Central memory CD8-positive, alpha-beta T cell (primary cell): ENCODE measurements at regions not wholly inside any gene's neighbourhood (a gene's known extent, or its start where the extent isn't known, plus 50 kb on each side); places are given as distances from the start of the nearest gene placed in this dataset.

Source experiments
- ATAC-seq: fragments of 150-1000 bp; cut with Tn5 transposase; replicated peaks from 2 replicates; pipeline ENCODE4 v1.10.0; 2022; ENCODE audit warnings: mild to moderate bottlenecking, moderate FRiP score, moderate number of reproducible peaks; ENCODE audit not compliant: poor library complexity, severe bottlenecking; ENCODE audit errors: extremely low read depth
- DNase-seq, 2 donors: peaks; one replicate each; pipeline ENCODE4 v3.0.0; 2021; ENCODE audit warnings: low spot score in 2 of 2
- H3K27ac Mint-ChIP-seq: one replicate; pipeline ENCODE4 v1.8.0; 2022; ENCODE audit warnings: low read depth, mild to moderate bottlenecking, moderate library complexity, mixed read lengths
- H3K27me3 Mint-ChIP-seq: one replicate; pipeline ENCODE4 v1.8.0; 2022; ENCODE audit warnings: mixed read lengths
- H3K36me3 Mint-ChIP-seq: one replicate; pipeline ENCODE4 v1.8.0; 2022; ENCODE audit warnings: mild to moderate bottlenecking, moderate library complexity, mixed read lengths; ENCODE audit not compliant: insufficient read depth
- H3K4me1 Mint-ChIP-seq: one replicate; pipeline ENCODE4 v1.8.0; 2022; ENCODE audit warnings: mixed read lengths
- H3K4me3 Mint-ChIP-seq: one replicate; pipeline ENCODE4 v1.8.0; 2022; ENCODE audit warnings: mild to moderate bottlenecking, moderate library complexity, mixed read lengths
- H3K9me3 Mint-ChIP-seq: one replicate; pipeline ENCODE4 v1.8.0; 2022; ENCODE audit warnings: mixed read lengths

DNA sequence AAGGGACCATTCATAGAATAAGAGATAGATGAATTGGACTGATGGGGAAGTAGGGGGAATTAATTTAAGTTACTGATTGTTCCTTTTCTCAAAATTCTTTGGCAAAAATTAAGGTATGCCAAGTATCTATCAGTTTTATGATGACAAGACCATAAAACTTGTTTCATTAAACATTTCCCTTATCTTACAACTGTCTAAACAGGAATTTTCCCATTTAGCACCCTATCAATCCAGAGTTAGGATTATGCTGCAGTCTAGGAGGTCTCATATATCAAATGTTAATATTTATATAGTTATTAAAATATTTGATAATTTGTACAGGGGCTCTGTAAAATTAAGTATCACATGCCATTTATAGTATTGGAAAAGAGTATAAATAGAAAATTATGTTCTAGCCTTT, 51.5 kb upstream of the ARID1B start:
- ATAC-seq = no peak
- Mint-ChIP-seq H3K27ac (no peak overlapping the region), H3K4me3 (no peak overlapping the region), H3K36me3 (no peaks in the 10 kb centered on the region), H3K9me3 (no peaks in the 10 kb centered on the region), H3K4me1 (no peaks in the 10 kb centered on the region), H3K27me3 (no peaks in the 10 kb centered on the region)
- no peak for DNase-seq

DNA sequence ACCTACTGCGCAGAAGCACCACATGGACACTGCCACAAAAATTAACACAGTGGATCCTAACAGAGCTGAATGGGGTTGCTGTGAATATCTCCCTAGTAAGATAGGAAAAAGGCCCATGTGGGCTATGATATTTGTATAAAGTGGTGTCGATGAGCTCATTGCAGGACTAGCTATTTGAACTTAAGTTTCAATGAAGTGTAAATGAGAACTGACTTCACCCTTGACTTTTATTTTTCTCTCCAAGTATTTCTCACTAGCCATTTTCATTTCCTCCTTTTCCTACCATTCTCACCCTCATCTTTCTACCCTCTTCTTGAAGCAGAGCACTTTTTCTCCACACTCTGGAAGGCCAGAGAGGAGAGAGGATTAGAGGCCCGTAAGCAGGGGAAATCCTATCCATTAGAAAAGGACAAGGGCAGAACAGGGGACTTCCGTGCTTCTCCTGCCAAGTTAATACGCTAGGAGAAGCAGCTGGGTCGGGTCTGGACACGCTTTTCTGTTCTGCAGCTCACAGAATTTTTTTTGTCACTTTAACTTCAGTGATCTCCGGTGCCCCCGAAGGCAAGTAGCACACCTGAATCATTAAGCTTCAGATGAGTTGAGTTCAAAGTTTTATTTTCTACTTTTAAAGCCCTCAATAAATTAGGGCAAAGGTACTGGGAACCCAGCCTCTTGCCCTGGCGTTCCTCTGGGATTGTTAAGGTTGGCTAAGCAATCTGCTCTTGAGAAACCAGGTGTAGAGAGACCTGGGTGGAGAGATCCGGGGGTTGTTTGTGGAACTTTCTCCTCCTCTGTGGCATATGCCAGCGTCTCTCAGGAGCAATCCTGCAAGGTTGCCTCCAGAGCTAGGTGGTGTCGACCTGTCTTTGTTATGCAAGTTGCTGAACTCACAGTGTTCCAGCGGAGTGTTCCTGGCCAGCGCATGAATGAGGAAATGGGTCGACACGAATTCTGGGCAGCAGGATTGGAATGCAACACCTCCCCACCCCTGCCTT, 56.2 kb upstream of the ARID1B start:
- no peaks in the 10 kb centered on the region for H3K27me3 Mint-ChIP-seq
- ATAC-seq = no peak
- H3K27ac Mint-ChIP-seq = peak overlapping the region; percentile 38

DNA sequence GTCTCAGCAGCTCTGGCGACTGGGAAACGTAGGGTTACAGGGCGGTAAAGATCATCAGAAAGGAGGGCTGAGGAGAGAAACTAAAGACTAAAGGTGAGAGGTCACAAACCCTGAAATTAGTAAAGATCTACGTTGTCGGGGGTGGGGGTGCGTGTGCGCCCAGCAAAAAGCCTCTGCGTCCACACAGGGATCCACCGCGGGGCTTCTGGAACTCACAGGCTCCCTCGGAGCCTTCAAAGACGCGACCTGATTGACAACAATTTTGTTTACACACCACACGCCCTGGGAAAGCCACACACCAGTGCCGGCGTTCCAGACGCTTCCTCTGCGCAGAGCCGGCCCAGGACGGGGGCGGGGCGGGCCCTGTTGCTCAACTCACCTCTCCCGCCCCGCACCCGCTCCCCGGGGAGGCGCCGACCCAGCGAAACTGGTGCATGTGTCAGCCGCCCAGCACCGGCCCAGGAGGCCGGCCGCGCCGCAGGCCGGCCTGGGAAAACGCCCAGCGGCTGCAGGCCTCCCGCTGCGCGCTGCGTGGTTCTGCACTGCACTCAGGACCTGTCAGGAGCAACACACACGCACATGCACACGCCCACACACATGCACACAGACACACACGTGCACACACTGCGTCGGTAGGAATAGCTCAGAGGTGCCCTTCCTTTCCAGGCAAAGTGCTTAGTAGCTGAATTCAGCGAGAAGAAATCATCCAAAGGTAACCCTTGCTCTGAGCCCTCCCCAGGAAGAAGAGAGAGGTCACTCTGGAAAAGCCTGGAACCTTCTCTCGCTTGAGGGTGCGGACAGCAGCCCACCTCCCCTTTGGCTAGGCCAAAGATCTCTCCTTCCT, 57.2 kb upstream of the ARID1B start:
- Mint-ChIP-seq H3K4me1 (peaks cover 6% of the 10 kb centered on the region), H3K4me3 (peak overlapping the region; percentile 80), H3K27ac (peak overlapping the region; percentile 84), H3K27me3 (peaks cover 8% of the 10 kb centered on the region), H3K36me3 (peaks cover 2% of the 10 kb centered on the region), H3K9me3 (no peaks in the 10 kb centered on the region)
- ATAC-seq (peak; percentile 90), DNase-seq (peak; percentile 30 to 42)

More for the DNA sequence above, 56.2 kb upstream of the ARID1B start:
- no peaks in the 10 kb centered on the region for H3K9me3 Mint-ChIP-seq
- no peak for DNase-seq
- H3K4me1 Mint-ChIP-seq = peaks cover 6% of the 10 kb centered on the region
- peak overlapping the region; percentile 80 for H3K4me3 Mint-ChIP-seq
- H3K36me3 Mint-ChIP-seq = peaks cover 2% of the 10 kb centered on the region

DNA sequence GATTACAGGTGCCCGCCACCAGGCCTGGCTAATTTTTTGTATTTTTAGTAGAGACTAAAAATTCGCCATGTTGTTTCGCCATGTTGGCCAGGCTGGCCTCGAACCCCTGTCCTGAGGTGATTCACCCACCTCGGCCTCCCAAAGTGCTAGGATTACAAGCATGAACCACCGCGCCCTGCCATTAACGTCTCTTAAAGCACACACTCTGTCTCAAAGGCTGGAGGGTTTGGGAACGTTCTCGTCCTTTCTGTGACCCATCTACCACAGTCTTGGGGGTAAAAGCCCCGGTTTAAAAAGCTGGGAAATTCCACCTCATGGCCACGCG, 57.8 kb upstream of the ARID1B start:
- peak overlapping the region; percentile 80 for H3K4me3 Mint-ChIP-seq
- no peaks in the 10 kb centered on the region for H3K9me3 Mint-ChIP-seq
- peaks cover 10% of the 10 kb centered on the region for H3K27me3 Mint-ChIP-seq
- peaks cover 6% of the 10 kb centered on the region for H3K4me1 Mint-ChIP-seq
- peak overlapping the region; percentile 84 for H3K27ac Mint-ChIP-seq
- DNase-seq (no peak), ATAC-seq (no peak)
- H3K36me3 Mint-ChIP-seq = peaks cover 2% of the 10 kb centered on the region

DNA sequence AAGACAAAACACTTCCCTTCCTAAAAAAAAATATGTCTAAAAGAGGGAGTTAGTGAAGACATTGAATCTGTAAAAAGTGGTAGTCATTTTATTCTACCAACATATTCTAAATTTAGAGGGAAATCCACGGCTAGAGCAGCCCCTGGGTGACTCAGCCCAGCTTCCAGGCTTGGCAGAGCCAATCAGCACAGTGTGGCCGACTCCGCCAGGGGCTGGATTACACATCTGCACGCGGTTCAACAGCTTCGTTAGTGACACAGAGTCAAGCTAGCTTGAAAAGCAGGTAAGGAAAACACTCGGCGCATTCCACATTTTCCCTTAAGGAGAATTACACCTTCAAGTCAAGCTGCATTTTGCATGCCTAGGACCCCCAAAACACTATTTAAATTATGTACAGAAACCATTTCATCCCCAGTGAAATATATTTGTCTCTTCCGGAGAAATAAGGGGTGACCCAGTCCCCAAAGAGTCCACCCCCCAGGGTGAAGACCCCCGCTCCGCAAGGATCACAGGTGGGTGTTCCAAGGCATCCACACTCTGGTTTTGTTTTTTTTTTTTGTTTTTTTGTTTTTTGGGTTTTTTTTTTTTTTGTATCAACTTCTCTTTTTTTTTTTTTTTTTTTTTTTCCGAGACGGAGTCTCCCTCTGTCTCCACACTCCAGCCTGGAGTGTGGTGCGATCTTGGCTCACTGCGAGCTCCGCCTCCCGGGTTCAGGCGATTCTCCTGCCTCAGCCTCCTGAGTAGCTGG, 58.4 kb upstream of the ARID1B start:
- H3K27ac Mint-ChIP-seq = no peak overlapping the region

DNA sequence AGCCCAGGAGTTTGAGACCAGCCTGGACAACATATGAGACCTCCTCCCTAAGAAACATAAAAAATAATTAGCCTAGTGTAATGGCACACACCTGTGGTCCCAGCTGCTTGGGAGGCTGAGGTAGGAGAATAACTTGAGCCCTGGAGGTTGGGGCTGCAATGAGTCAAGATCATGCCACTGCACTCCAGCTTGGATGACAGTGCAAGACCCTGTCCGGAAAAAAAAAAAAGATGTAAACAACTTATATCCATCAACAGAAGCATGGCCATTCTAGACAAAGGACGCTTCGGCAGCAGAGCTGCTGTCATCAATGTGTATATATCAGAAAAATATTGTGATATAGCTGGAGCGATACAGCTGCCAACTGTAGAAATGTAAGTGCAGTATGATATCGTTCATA, 59.6 kb upstream of the ARID1B start:
- Mint-ChIP-seq H3K4me1 (peaks cover 6% of the 10 kb centered on the region), H3K27ac (no peak overlapping the region)

More for the DNA sequence above, 58.4 kb upstream of the ARID1B start:
- ATAC-seq (no peak), DNase-seq (no peak)
- H3K4me1 Mint-ChIP-seq = peaks cover 6% of the 10 kb centered on the region
- peaks cover 2% of the 10 kb centered on the region for H3K36me3 Mint-ChIP-seq
- no peaks in the 10 kb centered on the region for H3K9me3 Mint-ChIP-seq
- peak overlapping the region; percentile 80 for H3K4me3 Mint-ChIP-seq
- H3K27me3 Mint-ChIP-seq = peaks cover 12% of the 10 kb centered on the region

DNA sequence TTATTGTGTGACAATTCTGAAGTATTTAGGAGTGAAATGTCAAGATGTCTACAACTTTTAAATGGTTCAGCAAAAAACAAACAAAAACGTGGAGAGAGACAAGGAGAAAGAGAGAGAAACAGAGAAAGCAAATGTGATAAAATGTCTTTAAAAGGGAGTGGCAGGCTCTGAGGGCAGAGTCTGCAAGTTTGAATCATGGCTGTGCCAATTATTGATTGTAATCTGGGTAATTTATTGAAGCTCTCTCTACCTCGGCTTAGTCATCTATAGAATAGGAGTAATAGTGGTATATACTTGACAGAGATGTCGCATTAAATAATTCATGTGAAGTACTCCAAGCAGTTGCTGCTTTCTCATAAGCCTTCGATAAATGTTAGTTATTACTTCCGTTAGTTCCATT, 61.3 kb upstream of the ARID1B start:
- H3K4me3 Mint-ChIP-seq = no peak overlapping the region
- ATAC-seq (no peak), DNase-seq (no peak)
- no peak overlapping the region for H3K27ac Mint-ChIP-seq
- H3K36me3 Mint-ChIP-seq = peaks cover 2% of the 10 kb centered on the region
- H3K4me1 Mint-ChIP-seq = peaks cover 6% of the 10 kb centered on the region
- H3K9me3 Mint-ChIP-seq = no peaks in the 10 kb centered on the region
- peaks cover 32% of the 10 kb centered on the region for H3K27me3 Mint-ChIP-seq

More for the DNA sequence above, 59.6 kb upstream of the ARID1B start:
- no peak overlapping the region for H3K4me3 Mint-ChIP-seq
- H3K9me3 Mint-ChIP-seq = no peaks in the 10 kb centered on the region
- DNase-seq = no peak
- peaks cover 2% of the 10 kb centered on the region for H3K36me3 Mint-ChIP-seq
- peaks cover 25% of the 10 kb centered on the region for H3K27me3 Mint-ChIP-seq
- ATAC-seq = no peak

DNA sequence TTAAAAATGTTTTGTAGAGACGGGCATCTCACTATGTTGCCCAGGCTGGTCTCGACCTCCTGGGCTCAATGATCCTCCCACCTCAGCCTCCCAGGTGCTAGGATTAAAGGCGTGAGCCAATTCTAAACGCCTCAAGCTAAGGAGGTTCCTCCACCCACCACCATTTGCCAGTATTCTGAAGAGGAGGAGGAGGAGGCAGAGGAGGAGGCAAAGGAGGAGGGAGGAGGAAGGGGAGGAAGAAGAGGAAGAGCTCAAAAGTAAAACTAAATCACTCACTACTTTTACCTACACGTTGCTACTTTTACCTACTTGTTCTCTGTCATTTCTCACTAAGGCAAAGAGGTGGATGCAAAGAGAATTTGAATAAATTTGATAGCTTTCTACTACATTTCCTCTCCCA, 63.6 kb upstream of the ARID1B start:
- no peaks in the 10 kb centered on the region for H3K4me1 Mint-ChIP-seq
- H3K27me3 Mint-ChIP-seq = peaks cover 47% of the 10 kb centered on the region
- H3K27ac Mint-ChIP-seq = no peak overlapping the region

DNA sequence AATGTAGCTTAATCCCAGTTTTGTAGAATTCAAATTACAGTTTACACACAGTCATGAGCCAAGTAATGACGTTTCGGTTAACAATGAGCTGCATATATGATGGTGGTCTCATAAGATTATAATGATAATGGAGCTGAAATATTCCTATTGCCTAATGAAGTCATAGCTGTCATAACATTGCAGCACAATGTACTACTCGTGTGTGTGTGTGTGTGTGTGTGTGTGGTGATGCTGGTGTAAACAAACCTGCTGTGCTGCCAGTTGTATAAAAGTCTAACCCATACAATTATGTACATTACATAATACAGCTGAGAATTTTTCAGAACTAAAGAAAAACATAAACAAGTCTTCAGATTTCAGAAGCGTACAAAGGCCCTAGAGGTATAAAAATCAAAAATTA, 66.7 kb upstream of the ARID1B start:
- no peak overlapping the region for H3K4me3 Mint-ChIP-seq
- H3K9me3 Mint-ChIP-seq = no peaks in the 10 kb centered on the region
- H3K36me3 Mint-ChIP-seq = no peaks in the 10 kb centered on the region
- DNase-seq (no peak), ATAC-seq (no peak)
- H3K27me3 Mint-ChIP-seq = peaks cover 70% of the 10 kb centered on the region
- no peaks in the 10 kb centered on the region for H3K4me1 Mint-ChIP-seq
- no peak overlapping the region for H3K27ac Mint-ChIP-seq

More for the DNA sequence above, 63.6 kb upstream of the ARID1B start:
- ATAC-seq = no peak
- Mint-ChIP-seq H3K36me3 (no peaks in the 10 kb centered on the region), H3K4me3 (no peak overlapping the region), H3K9me3 (no peaks in the 10 kb centered on the region)
- no peak for DNase-seq

DNA sequence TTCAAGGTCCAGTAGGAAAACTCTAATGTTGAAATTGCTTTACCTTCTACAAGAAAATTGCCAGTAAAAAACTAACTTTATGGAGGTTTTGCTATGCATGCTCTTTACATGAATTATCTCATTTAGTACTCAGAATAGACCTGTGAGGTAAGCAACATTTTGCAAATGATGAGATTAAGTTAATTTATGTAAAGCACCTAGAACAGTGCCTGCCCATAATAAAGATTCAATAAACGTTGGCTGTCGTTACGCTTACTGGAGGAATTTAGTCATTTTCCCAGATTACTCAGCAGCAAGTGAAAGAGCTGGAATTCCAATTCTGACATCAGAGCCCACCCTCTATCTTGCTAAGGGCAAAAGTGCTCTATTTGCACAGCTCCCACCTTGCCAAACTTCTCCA, 69.4 kb upstream of the ARID1B start:
- Mint-ChIP-seq H3K27ac (no peak overlapping the region), H3K4me3 (no peak overlapping the region)

DNA sequence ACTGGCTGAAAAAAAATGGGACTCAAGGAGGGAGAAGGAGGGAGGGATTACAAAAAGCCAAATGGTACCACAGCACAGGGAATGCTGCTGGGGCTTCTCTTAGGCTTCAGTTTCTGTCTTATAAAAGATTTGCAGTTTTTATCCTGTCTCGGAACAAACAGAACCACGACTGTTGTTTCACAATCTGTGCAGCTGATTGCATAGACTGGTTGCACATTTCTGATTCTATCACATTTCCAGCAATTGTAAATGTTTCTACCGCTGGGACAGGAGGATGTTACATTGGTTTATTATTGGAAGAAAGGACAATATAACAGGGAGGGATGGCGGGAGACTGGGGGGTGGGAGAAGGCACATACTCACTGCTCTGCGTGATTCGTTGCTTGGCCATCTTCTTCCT, 73.5 kb upstream of the ARID1B start:
- DNase-seq (no peak), ATAC-seq (no peak)
- H3K4me3 Mint-ChIP-seq = no peak overlapping the region
- peaks cover 44% of the 10 kb centered on the region for H3K27me3 Mint-ChIP-seq
- H3K27ac Mint-ChIP-seq = no peak overlapping the region
- no peaks in the 10 kb centered on the region for H3K4me1 Mint-ChIP-seq
- peaks cover 2% of the 10 kb centered on the region for H3K36me3 Mint-ChIP-seq
- H3K9me3 Mint-ChIP-seq = no peaks in the 10 kb centered on the region

More for the DNA sequence above, 69.4 kb upstream of the ARID1B start:
- ATAC-seq (no peak), DNase-seq (no peak)
- Mint-ChIP-seq H3K36me3 (no peaks in the 10 kb centered on the region), H3K4me1 (no peaks in the 10 kb centered on the region), H3K9me3 (no peaks in the 10 kb centered on the region), H3K27me3 (peaks cover 56% of the 10 kb centered on the region)

DNA sequence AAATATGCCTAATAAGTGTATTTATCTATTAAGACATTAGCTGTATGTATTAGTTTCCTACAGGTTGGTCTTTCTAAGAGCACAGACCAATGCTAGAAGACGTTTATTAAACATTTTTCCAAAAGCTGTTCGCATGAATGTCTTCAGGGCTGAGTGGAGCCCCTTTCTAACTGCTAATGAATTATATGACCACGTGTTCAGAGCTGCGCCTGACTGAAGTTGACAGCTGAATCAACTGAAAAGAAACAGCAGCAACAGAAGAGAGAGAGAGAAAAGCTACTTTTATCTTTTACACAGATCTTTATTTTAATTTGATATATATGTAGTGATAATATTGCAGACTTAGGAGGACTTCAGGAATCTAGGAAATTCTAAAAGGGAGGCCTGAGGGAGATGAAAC, 75.2 kb upstream of the ARID1B start:
- no peak overlapping the region for H3K4me3 Mint-ChIP-seq
- ATAC-seq (no peak), DNase-seq (no peak)
- no peaks in the 10 kb centered on the region for H3K9me3 Mint-ChIP-seq
- peaks cover 47% of the 10 kb centered on the region for H3K27me3 Mint-ChIP-seq
- peaks cover 2% of the 10 kb centered on the region for H3K36me3 Mint-ChIP-seq
- H3K4me1 Mint-ChIP-seq = no peaks in the 10 kb centered on the region
- H3K27ac Mint-ChIP-seq = no peak overlapping the region
